ENCODE measurements at regions not wholly inside any gene's neighbourhood (a gene's known extent, or its start where the extent isn't known, plus 50 kb on each side); places are given as distances from the start of the nearest gene placed in this dataset.

- TF ChIP-seq EZH2 (IDR thresholded peaks at IDR 0.05; ENCODE audit: borderline replicate concordance, low read depth, low read length, poor library complexity, severe bottlenecking) (no peak), CTCF (conservative IDR thresholded peaks at IDR 0.05; ENCODE audit: low read depth, low read length) (no peak)
These were observed 761.9 kb upstream of the MMS22L start for GRCh38 chr6:98044791-98045470.
